OCI-LY3 (cell line): ENCODE measurements at regions not wholly inside any gene's neighbourhood (a gene's known extent, or its start where the extent isn't known, plus 50 kb on each side); places are given as distances from the start of the nearest gene placed in this dataset.

Experiments used
- H2AFZ ChIP-seq: fragments of 200-600, 300-600 bp; shearing (Covaris generic); 2 replicates; pipeline ENCODE4 v1.6.0; 2014; ENCODE audit warnings: antibody characterized with exemption, low read depth, low read length
- H3K27ac ChIP-seq: fragments of 200-600, 300-600 bp; sonication (generic); 2 replicates; pipeline ENCODE4 v1.5.1; 2014; ENCODE audit warnings: mild to moderate bottlenecking, low read length, moderate library complexity, mixed read lengths
- H3K27me3 ChIP-seq: fragments of 200-600, 300-600 bp; sonication (generic); 2 replicates; pipeline ENCODE4 v1.6.1; 2014; ENCODE audit warnings: low read depth, low read length, mixed read lengths
- H3K36me3 ChIP-seq: fragments of 200-600, 300-600 bp; sonication (generic); replicated peaks from 2 replicates; pipeline ENCODE3; 2014; ENCODE audit warnings: low read depth, low read length, mixed read lengths
- H3K4me1 ChIP-seq: fragments of 300-600, 200-600 bp; sonication (generic); 2 replicates; pipeline ENCODE4 v1.6.1; 2014; ENCODE audit warnings: low read length, mixed read lengths
- H3K4me2 ChIP-seq: fragments of 200-600, 300-600 bp; sonication (generic); 2 replicates; pipeline ENCODE4 v1.6.1; 2014; ENCODE audit warnings: low read length, mixed read lengths
- H3K4me3 ChIP-seq: fragments of 300-600, 200-600 bp; sonication (generic); 2 replicates; pipeline ENCODE4 v1.5.1; 2014; ENCODE audit warnings: antibody characterized with exemption, mild to moderate bottlenecking, low read length, moderate library complexity
- H3K79me2 ChIP-seq: fragments of 300-600, 200-600 bp; shearing (Covaris generic); 2 replicates; pipeline ENCODE4 v1.6.1; 2014; ENCODE audit warnings: mild to moderate bottlenecking, low read length, mixed read lengths
- H3K9ac ChIP-seq: fragments of 300-600, 200-600 bp; shearing (Covaris generic); 2 replicates; pipeline ENCODE4 v1.6.0; 2014; ENCODE audit warnings: mild to moderate bottlenecking, low read length, moderate library complexity
- H3K9me3 ChIP-seq: fragments of 200-600, 300-600 bp; shearing (Covaris generic); 2 replicates; pipeline ENCODE4 v1.6.1; 2014; ENCODE audit warnings: low read length, mixed read lengths; ENCODE audit not compliant: insufficient read depth
- H4K20me1 ChIP-seq: fragments of 200-600, 300-600 bp; sonication (generic); 2 replicates; pipeline ENCODE4 v1.6.1; 2016; ENCODE audit warnings: low read length, mixed read lengths; ENCODE audit not compliant: insufficient read depth
- CTCF ChIP-seq: fragments of 200-600, 300-600 bp; sonication (generic); IDR thresholded peaks from 2 replicates; pipeline ENCODE4 v1.5.1; 2014; ENCODE audit warnings: antibody characterized with exemption, low read length, low read depth
- EZH2phosphoT487 ChIP-seq: fragments of 200-600 bp; shearing (Covaris generic); IDR thresholded peaks from 2 replicates; pipeline ENCODE4 v1.6.1; 2018; ENCODE audit warnings: antibody characterized with exemption, mixed run types, low read depth

GRCh38 chr5:65068410-65068809 is 299.7 kb downstream of the CWC27 start:
- H3K79me2 ChIP-seq = no peaks in the 10 kb centered on the region
- no peak overlapping the region for H3K9ac ChIP-seq
- H3K27ac ChIP-seq = no peak overlapping the region
- H2AFZ ChIP-seq = no peak overlapping the region
- H3K9me3 ChIP-seq = no peaks in the 10 kb centered on the region
- peaks cover 72% of the 10 kb centered on the region for H3K4me1 ChIP-seq
- H3K4me2 ChIP-seq = peak overlapping the region; percentile 65
- no peaks in the 10 kb centered on the region for H4K20me1 ChIP-seq
- 0 out of 2 replicates have a peak, but pooled peaks cover 4% of the 10 kb centered on the region for H3K27me3 ChIP-seq
- H3K4me3 ChIP-seq = peak overlapping the region; percentile 7; the same call in 1 of the 2 replicates
- TF ChIP-seq CTCF (no peak), EZH2phosphoT487 (no peak)
- no peaks in the 10 kb centered on the region for H3K36me3 ChIP-seq

GRCh38 chr5:65070026-65070425 is 301.3 kb downstream of the CWC27 start:
- H2AFZ ChIP-seq = no peak overlapping the region
- H3K79me2 ChIP-seq = no peaks in the 10 kb centered on the region
- TF ChIP-seq CTCF (no peak), EZH2phosphoT487 (no peak)
- H3K27ac ChIP-seq = no peak overlapping the region
- peaks cover 69% of the 10 kb centered on the region for H3K4me1 ChIP-seq
- no peak overlapping the region for H3K4me3 ChIP-seq
- H3K9ac ChIP-seq = no peak overlapping the region
- no peaks in the 10 kb centered on the region for H4K20me1 ChIP-seq
- H3K27me3 ChIP-seq = 0 out of 2 replicates have a peak, but pooled peaks cover 4% of the 10 kb centered on the region
- H3K36me3 ChIP-seq = no peaks in the 10 kb centered on the region
- no peaks in the 10 kb centered on the region for H3K9me3 ChIP-seq
- H3K4me2 ChIP-seq = no peak overlapping the region

GRCh38 chr5:65072850-65073249 is 304.1 kb downstream of the CWC27 start:
- TF ChIP-seq EZH2phosphoT487 = no peak
- no peak for TF ChIP-seq CTCF
- H3K9ac ChIP-seq = no peak overlapping the region
- H4K20me1 ChIP-seq = no peaks in the 10 kb centered on the region
- no peaks in the 10 kb centered on the region for H3K36me3 ChIP-seq
- peak overlapping the region; percentile 34 for H3K4me2 ChIP-seq
- H2AFZ ChIP-seq = no peak overlapping the region
- peaks cover 49% of the 10 kb centered on the region for H3K4me1 ChIP-seq
- H3K27ac ChIP-seq = no peak overlapping the region
- no peak overlapping the region for H3K4me3 ChIP-seq
- H3K27me3 ChIP-seq = no peaks in the 10 kb centered on the region
- no peaks in the 10 kb centered on the region for H3K79me2 ChIP-seq
- no peaks in the 10 kb centered on the region for H3K9me3 ChIP-seq

GRCh38 chr5:65073250-65073661 is 304.5 kb downstream of the CWC27 start:
- no peak for TF ChIP-seq CTCF
- no peak for TF ChIP-seq EZH2phosphoT487
- no peaks in the 10 kb centered on the region for H4K20me1 ChIP-seq
- no peaks in the 10 kb centered on the region for H3K79me2 ChIP-seq
- H3K9ac ChIP-seq = no peak overlapping the region
- peaks cover 45% of the 10 kb centered on the region for H3K4me1 ChIP-seq
- H2AFZ ChIP-seq = no peak overlapping the region
- no peaks in the 10 kb centered on the region for H3K36me3 ChIP-seq
- no peaks in the 10 kb centered on the region for H3K27me3 ChIP-seq
- no peak overlapping the region for H3K4me3 ChIP-seq
- H3K9me3 ChIP-seq = no peaks in the 10 kb centered on the region
- no peak overlapping the region for H3K27ac ChIP-seq
- peak overlapping the region; percentile 34 for H3K4me2 ChIP-seq
